AG10803 (cell line): ENCODE measurements at regions not wholly inside any gene's neighbourhood (a gene's known extent, or its start where the extent isn't known, plus 50 kb on each side); places are given as distances from the start of the nearest gene placed in this dataset.

ENCODE experiments used
- DNase-seq: peaks from one replicate; pipeline ENCODE4 v3.0.0; 2010; ENCODE audit warnings: low read depth
- H3K4me3 ChIP-seq: 2 replicates; pipeline ENCODE4 v1.5.1; 2011; ENCODE audit warnings: mild to moderate bottlenecking, low read length, control low read depth
- TF ChIP-seq, protein P1 (sequence below): conservative IDR thresholded peaks from 2 replicates; pipeline ENCODE4 v1.5.1; 2011; ENCODE audit warnings: mild to moderate bottlenecking, low read length, control low read depth, inconsistent platforms

GRCh38 chr9:80964914-80965313 lies 724.4 kb downstream of the TLE1 start:
- TF ChIP-seq, protein P1, sequence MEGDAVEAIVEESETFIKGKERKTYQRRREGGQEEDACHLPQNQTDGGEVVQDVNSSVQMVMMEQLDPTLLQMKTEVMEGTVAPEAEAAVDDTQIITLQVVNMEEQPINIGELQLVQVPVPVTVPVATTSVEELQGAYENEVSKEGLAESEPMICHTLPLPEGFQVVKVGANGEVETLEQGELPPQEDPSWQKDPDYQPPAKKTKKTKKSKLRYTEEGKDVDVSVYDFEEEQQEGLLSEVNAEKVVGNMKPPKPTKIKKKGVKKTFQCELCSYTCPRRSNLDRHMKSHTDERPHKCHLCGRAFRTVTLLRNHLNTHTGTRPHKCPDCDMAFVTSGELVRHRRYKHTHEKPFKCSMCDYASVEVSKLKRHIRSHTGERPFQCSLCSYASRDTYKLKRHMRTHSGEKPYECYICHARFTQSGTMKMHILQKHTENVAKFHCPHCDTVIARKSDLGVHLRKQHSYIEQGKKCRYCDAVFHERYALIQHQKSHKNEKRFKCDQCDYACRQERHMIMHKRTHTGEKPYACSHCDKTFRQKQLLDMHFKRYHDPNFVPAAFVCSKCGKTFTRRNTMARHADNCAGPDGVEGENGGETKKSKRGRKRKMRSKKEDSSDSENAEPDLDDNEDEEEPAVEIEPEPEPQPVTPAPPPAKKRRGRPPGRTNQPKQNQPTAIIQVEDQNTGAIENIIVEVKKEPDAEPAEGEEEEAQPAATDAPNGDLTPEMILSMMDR: no peak
- no peak for DNase-seq
- no peak overlapping the region for H3K4me3 ChIP-seq

- no peak overlapping the region for H3K4me3 ChIP-seq
- TF ChIP-seq, protein P1: no peak
- no peak for DNase-seq
These were observed 725.0 kb downstream of the TLE1 start for GRCh38 chr9:80964374-80964773.

- DNase-seq: no peak
- H3K4me3 ChIP-seq: no peak overlapping the region
- TF ChIP-seq, protein P1: no peak
These were observed 731.5 kb downstream of the TLE1 start for GRCh38 chr9:80957801-80958200.

GRCh38 chr9:80954521-80954920 lies 734.8 kb downstream of the TLE1 start:
- no peak overlapping the region for H3K4me3 ChIP-seq
- DNase-seq: no peak

DNA sequence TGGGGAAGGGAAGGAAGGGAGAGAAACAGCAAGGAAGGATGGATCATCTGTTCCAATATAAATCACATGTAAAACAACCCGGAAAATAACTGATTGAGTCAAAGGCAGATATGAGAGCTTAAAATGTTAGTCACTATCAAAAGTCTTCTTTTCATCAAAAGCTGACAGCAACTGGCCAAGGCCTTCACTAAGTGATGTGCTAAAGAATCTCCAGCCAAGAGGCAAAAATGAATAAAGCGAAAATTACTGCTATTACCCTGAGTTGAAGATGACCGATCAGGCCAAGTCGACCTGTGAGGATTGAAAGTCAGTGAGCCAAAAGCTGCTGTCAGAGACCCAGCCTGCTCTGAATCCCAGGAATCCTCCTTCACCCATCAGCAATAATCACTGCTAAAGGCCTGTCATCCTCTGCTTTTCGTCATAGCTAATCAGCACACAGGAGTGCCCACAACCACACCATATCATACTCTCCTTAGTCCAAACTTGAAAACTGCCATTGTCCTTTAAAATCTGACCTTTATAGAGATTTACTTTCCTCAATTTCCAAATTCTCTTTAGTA lies 736.9 kb downstream of the TLE1 start:
- no peak for DNase-seq
- TF ChIP-seq, protein P1: no peak
- no peak overlapping the region for H3K4me3 ChIP-seq

More at GRCh38 chr9:80954521-80954920, 734.8 kb downstream of the TLE1 start:
- TF ChIP-seq, protein P1: no peak

DNA sequence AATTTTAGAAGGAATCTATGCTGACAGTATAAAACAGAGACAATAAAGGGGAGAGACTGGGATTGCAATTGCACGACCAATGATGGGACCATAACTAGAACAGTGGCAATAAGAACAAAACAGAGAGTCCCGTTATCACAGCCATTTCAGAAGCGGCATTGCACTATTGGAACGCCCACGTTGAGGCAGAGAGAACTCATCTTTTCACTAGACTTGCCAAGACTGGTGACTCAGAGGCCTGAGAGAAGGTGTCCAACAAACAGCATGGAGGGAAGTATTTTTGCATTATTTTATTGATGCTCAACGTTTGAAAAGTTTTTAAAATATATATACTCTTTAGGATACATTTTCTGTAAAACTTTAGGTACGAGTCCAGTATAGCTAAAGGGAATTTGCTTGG lies 737.7 kb downstream of the TLE1 start:
- no peak overlapping the region for H3K4me3 ChIP-seq
- DNase-seq: no peak
- TF ChIP-seq, protein P1: no peak

DNA sequence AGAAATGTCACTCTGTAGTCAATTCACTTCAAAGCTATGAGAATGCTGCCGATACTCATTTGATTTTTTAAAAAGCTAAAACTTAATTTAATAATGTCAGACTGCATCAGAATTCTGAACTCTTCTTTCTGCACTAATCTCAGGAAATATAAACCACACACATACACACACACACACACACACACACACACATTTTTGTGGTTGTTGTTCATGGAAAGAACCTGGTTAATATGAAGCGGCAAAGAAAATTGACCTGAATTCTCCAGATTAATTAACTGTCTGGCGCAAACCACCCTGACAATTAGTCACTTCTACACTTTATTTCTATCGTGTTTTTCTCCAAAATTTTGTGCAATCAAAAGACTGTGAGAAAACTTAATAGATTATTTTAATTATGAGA lies 740.5 kb downstream of the TLE1 start:
- TF ChIP-seq, protein P1: no peak
- no peak overlapping the region for H3K4me3 ChIP-seq
- DNase-seq: no peak
